NCI-H2196 (cell line): ENCODE measurements at regions not wholly inside any gene's neighbourhood (a gene's known extent, or its start where the extent isn't known, plus 50 kb on each side); places are given as distances from the start of the nearest gene placed in this dataset.

Experiments
- DNase-seq: peaks from one replicate; lab custom pipeline; 2025; ENCODE audit not compliant: unreplicated experiment; lab: John Stamatoyannopoulos, UW

DNA sequence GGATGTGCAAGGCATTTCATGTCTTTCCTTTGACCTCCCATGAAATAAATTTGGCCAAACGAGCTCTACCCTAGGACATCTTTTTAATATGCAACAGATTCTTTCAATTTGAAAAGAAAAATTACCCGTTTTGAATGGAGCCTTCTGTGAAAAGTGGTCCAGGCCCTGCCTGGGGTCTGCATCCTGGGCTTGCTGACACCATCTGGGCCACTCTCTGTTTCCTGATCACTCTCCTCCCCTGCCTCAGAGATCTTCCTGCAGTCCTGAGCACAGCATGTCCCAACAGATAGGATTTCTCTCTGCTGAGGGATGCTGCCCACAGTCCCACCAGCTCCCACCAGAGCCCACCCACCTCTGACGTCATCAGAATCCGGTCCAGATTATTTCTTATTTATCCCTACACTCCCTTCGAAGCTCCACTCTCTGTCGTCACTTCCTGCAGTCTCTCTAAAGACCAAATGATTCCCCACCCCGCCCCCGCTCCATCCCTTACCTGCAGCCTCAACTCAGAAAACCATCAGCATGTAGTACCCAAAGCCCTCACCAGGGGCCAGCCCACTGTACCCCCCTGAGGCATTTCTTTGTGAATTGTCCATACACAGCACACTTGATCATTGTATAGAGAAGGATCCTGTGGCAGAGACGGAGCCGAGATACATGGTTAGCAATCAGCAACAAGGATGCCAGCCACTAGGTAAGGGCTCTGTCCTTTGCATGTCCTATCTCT, 192.1 kb upstream of the MGMT start:
- no peak for DNase-seq

DNA sequence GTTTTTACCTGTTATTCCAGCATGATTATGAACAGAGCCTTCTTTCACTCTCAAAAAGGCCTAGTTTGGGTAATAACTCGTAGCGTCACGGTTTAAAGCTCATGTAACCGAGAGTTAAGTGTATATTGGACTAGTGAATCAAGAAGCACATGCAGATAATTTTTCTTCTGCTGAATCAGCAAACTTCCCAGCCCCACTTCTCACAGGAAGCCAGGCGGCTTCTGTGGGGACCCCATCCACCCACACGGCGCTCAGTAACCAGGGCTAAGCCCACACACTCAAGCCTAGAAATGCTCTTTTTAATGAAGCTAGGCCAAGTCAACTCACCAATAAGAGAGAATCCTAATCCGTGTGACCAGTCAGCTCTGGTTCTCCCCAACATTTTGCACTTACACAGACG, 191.2 kb upstream of the MGMT start:
- no peak for DNase-seq

DNA sequence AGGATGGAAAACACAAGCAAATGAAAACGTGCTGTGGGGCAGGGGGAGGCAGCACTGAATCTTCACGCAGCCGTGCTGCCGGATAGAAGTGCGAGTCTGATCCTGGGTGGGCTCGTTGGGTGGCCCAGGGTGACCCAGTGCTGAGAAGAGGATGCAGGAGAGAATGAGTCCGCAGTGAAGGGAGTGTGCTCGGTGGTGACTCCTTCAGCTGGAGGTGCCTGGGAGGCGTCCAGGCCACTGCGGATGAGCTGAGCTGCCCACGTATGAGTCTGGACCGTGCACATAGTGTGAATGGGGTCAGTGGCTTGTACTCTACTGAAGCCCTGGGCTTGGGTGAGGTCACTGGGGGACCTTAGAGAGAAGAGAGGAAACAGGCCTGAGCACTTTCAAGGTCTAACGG, 190.0 kb upstream of the MGMT start:
- DNase-seq = no peak

DNA sequence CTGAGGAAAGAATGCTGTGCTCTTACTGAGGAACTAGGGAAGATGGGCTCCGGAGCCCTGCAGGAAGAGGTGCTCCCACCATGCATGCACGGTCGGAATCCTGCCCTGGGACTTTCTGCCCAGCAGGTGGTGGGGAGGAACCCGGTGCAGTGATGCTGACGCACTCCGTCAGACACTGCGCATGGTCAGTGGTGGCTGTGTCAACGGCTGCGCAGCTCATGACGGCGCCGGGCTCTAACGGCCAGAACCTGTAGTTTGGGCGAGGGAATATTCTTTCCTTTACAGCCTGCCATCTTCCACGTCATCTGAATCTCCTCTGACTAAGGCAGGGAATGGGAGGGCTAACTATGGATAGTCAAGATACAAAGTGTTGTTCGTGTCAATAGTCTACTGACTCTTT, 189.2 kb upstream of the MGMT start:
- DNase-seq = no peak

DNA sequence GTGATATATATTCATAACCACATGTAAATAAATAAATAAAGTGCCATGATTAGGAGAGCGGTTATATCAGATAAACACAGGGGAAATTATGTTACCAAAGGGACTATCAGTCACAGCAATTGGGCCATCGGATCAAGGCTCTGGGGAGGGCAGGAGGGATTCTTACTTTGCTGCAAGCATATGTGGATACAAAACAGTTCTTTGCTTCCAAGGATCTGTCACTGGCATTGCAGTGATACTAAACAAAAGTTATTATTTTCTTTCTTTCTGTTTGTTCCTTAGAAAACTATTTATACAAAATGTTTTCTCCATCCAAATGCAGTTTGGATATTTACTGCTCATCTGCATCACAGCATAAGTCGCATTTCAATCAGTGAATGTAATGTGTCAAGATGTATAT, 188.4 kb upstream of the MGMT start:
- no peak for DNase-seq

DNA sequence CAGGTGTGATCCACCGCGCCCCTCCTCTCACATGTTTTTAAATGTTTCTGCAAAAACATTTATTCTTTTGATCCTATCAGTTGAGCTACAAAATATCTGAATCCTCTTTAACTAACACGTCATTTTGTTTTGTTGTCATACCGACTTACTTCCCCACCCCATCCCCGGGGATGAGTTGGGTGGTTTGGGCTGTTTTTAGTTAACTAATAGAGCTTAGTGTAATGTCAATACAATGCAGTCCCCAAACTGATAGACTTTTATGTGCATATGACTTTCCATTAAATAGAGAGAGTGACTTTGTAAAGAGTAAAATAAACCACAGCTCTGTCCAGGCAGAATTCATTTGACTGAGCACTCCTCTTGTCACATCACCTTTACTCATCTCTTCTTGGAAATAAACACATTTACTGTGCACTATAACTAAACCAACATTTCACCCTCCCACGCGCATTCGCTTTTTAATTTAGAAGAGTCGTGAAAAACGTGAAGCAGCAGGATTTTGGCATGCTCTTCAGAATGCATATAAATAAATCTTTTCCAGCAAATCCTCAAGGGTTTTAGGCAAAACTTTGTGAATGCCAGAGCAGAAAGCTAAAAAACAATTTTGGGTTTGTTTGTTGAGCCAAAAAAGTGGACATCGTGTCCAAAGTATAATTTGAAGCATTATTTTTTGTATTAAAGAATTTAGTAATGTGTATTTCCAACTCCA, 187.4 kb upstream of the MGMT start:
- DNase-seq = no peak

DNA sequence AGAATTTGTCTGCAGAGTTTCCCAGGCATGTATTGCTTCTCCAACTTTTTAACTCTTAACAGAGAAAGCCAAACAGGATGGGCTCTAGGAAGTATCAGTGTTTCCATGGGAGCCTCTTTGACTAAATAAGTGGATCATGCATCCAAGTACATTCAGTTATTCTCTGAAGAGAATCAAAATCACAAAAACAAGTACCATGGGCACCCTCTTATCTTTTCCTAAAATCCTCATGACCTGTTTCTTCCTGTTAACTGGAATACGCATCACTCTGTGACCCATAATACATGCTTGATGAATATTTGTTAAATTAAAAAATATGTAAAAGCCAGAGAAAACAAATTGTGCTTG, 186.9 kb upstream of the MGMT start:
- DNase-seq = no peak

DNA sequence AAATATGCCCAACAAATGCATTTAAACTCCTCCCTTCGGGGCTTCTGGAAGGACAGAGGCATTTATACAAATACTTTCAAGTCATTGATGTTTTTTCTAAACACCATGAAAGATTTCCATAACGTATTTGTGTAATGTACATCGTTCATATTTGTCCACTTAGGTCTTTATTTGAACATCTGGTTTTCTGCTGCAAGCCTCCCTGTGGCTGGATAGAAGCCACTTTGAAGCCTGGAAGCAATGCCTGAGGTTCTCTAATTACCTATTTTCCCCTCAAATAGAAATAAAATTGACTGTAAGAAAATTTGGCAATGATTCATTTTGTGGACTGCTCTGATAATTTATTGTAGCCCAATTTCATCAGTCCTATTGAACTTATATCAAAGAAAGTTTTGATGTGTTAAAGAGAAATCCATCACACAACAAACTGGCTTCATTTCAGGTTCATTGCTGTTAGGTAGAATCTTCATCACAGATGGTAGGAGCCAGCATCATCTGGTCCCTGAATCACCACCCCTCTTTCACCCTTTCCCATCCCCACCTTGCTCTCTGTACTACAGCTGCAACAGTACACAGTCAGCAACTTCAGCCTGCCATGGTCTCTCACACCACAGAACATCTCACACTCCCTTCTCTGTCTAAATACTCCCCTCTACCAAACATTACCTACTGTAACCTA, 186.0 kb upstream of the MGMT start:
- DNase-seq = no peak

DNA sequence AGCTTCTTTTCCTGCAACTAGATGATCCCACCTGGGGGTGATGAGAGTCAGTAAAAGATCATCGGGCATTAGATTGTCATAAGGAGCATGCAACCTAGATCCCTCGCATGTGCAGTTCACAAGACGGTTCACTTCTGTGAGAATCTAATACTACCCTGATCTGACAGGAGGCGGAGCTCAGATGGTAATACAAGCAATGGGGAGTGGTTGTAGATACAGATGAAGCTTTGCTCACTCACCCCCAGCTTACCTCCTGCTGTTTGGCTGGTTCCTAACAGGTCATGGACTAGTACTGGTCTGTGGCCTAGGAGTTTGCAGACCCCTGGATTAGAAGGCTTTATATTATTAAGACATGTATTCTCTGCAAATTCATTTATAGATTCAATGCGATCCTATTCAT, 181.6 kb upstream of the MGMT start:
- DNase-seq = no peak

DNA sequence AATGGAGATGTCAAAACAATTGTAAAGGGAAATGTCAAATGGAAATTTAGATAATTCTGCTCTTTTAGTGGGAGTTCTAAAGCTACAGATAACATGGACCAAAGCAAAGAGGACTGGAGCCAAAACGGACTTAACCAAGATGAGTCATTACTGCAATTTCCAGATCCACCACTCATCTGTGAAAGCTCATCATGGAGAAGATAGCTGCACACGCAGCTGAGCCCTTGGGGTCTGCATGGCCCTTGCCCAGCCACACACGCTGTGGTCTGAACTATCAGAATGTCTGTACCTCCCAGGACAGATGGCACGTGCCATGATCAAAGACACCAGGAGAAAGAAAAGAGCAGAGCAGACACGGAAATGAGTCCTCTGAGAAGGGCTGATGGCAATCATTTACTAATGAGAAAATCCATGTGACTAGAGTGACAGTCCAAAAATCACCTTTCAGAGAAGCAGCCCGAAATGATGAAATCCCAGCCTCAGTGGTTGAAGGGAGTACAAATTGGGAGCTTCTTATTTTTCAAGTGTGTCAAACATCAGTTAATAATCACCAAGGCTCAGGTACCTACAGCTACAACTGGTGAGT, 177.9 kb upstream of the MGMT start:
- DNase-seq = no peak

DNA sequence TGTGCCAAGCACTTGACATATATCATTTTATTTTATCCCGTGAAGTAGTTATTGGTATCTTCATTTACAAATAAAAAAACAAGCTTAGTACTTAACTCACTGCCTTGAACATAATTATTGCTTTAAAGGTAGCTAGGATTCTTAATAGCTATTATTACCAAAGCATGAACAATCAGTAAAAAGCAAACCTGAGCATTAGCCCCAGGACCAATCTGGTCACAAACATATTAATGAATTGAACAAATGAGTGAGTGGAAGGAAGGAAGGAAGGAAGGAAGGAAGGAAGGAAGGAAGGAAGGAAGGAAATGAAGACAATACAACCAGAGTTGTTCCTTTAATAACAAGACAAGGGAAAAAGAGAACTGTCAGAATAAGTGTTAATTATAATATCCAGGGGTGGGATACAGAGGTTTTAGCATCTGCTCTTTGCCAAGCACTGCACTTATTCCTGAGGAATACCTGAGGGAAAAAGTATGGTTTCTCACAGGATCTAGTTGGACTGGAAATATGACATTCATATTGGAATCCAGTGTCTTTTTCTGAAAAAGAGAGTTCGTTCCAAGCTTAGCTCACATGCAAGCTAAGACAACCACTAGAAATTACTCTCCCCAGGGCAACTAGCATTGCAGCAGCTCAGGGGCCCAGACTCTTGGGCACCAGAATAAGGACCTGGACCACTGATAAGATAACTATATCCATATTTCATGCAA, 172.9 kb upstream of the MGMT start:
- no peak for DNase-seq

DNA sequence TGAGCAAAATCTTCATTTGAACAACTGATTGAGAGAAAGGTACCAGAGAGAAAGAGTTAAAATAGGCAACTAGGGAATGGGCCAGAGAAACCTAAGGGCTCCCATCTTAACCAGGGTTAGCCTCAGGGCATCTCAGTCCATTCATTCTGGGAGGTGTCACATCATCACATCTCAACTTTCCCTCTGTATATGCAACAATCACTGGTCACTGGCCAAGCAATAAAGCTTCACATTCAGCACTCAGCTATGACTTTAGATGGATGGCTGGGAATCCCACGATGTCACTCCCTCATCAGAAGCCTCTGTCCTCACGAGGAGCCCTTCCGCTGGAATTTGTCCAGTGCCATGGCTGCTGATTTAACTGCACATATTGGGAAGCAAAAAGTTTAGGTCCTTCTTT, 172.1 kb upstream of the MGMT start:
- no peak for DNase-seq

DNA sequence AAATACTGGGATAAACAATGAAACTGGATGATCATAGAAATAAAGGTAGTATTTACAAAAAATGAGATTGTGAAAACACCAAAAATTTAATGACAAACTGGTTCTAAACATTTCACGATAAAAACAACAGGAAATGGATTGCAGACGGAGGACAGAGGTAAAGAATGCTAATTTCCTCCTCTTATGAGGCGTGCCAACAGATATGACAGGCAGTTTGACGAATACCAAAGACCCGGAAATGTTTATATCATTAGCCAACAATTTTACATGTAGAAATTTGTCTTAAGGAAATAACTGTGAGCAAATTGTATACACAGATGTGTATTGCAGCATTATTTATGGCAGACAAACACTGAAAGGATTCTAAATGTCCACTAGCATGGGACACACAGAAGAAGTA, 162.0 kb upstream of the MGMT start:
- DNase-seq = no peak

DNA sequence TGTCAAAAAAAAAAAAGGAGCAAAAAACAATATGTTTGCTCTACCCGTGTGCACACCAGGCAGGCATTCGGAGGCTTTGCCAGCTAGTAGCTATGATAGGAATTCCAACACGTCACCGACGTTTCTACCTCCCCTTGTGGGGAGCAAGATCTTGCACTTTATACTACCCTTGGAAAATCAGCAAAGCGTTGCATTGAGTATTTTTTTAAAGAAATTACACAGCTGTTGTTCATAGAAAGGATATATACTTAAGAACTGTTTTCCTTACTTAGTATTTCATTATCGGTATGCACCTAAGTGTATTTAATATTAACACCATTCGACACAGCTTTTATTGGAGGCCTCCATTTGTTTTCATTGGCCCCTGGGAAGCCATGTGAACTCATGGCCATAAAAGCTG, 159.9 kb upstream of the MGMT start:
- DNase-seq = no peak

DNA sequence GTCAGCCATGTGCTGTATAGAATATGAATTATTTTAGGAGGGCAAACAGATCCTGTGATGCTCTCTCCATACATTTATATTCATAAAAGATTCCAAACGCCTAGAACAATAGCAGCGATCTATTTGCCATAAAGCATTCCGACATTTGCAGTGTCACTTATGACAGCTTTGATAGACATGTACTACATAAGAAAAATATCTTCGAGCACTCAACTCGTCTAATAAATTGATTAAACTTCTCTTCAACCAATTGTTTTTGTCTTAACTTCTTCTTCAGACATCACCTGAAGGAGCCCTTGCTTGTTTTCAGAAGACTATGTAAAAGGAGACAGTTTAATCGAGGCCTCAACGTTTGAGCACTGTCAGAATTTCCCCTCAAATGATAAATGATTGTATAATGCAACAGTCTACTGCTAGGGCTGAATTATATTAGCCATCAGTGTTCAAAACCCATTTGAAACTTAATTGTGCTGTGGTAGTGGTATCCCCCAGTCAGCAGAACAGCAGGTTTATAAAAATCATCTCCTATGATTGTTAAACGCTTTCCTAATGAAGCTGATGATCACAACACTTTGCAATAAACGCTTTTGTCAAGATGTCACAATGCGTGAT, 158.0 kb upstream of the MGMT start:
- no peak for DNase-seq

DNA sequence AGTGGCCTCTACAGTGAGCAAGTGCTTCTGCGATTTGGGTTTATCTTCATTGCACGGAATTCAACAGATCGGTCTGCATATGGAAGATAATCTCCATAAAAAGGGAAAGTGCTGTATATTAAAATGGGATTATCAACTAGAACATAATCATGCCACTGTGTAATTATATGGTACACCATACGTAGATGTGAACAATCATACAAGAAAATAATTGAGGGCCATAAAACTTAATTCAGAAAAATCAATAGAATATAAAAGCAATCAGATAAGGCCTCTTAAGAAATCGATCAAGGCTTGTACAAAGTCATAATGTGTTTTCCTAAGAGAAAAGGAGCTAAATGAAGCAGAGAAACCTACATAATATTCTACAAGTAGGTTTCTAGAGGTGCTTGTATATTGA, 157.5 kb upstream of the MGMT start:
- no peak for DNase-seq

DNA sequence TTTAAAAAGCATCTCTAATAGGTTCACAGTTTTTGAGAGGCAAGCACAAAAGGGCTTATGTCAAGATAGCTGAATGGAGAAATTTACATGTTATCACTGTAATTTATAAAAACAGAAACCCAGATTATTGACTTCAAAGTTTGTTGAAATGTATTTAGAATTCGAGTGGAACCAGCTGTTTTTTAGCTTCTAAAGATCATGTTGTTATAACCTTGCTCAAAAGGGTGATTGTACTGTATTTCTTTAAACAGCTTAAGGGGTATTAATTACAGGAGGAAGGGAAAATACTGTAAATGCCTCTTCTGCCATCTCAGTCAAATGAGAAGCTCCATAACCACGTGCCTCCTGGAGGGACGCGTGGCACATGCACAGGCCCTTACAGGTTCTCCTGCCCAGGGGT, 156.2 kb upstream of the MGMT start:
- DNase-seq = no peak

DNA sequence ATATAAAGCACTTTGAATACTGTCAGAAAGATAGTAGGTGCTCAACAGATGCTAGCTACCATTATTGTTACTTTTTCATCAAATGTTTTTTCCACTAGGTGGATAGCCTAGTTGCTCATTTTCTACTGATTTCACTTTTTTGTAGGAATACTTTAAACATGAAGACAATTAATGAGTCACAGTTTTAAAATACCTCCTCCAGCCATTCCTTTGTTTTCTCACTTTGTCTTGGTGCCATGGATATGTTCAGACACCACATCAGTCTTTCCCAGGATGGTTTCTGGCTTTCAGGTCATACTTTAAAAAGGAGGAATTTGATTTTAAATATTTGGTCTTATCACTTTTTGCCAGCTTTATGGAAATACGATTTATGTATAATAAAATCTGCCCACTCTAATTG, 147.1 kb upstream of the MGMT start:
- DNase-seq = no peak

DNA sequence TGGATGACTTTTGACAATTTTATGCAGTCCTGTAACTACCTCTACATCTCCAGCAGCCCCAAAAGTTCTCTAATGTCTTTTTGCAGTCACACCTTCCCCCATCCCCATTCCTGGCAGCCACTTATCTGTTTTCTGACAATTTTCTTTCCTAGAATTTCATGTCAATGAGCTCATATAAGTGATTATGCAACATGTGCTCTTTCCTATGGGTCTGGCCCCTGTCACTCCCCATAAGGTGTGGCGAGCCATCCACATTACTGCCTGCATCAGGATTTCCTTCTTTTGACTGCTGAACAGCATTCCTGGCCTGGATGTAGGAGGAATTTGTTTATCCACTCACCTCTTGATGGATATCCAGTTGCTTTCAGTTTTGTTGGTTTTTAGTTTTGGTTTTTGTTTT, 146.7 kb upstream of the MGMT start:
- DNase-seq = no peak

DNA sequence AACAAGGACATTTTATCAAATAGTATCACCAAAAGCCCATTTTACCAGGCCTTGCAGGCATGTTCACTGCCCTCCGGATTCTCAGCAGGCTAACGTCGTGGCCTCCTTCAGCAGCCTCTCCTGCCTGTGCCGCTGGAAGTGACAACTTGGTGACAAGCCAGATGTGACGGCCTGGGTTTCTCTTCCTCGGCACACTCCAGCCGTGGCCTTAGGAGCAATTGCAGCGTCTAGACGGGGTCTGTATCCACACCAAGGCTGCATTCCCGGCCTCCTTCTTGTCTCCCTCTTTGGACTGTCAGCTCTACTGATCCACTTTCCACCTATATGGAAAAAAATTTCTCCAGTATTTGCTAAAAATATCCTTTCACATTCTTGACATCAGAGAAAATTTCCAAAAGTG, 145.3 kb upstream of the MGMT start:
- DNase-seq = no peak
